GM13977 (cell line): ENCODE measurements at regions not wholly inside any gene's neighbourhood (a gene's known extent, or its start where the extent isn't known, plus 50 kb on each side); places are given as distances from the start of the nearest gene placed in this dataset.

Source experiments
- DNase-seq: peaks from one replicate; pipeline ENCODE4 v3.0.0; 2012; ENCODE audit warnings: low spot score
- CTCF ChIP-seq: IDR thresholded peaks from 2 replicates; pipeline ENCODE4 v1.5.1; 2012; ENCODE audit warnings: mild to moderate bottlenecking, control low read depth; ENCODE audit not compliant: insufficient read depth; ENCODE audit errors: extremely low read depth, missing control alignments
- in situ Hi-C: fragments of 300-500 bp; cut with MboI; formaldehyde crosslinking; loops from one replicate; pipeline ENCODE4 v1.12.0; 2022; ENCODE audit warnings: low sequenced_read_pairs, low pct_unique_long_range_greater_than_20kb, mixed read lengths, inconsistent platforms; ENCODE audit not compliant: unreplicated experiment

GRCh38 chr17:27403480-27404005, 52.7 kb upstream of the KSR1 start:
- in situ Hi-C loops: no loop called here
- TF ChIP-seq CTCF: no peak
- DNase-seq: no peak

- DNase-seq: no peak
- TF ChIP-seq CTCF: no peak
- in situ Hi-C loops: no loop called here
Measured at GRCh38 chr17:27404676-27405075, 51.6 kb upstream of the KSR1 start.
